ENCODE measurements at regions not wholly inside any gene's neighbourhood (a gene's known extent, or its start where the extent isn't known, plus 50 kb on each side); places are given as distances from the start of the nearest gene placed in this dataset.
A peak's percentile ranks its signal among the peaks of the same experiment; 100 is the strongest.

GRCh38 chrX:51404445-51404844 is 71.8 kb downstream of the NUDT10 start:
- H4K20me1 ChIP-seq (ENCODE audit: insufficient read depth, low read length), result no peaks in the 10 kb centered on the region
- H3K56ac ChIP-seq (ENCODE audit: extremely low read depth, insufficient read depth, low read length), result no peak overlapping the region
- H3K4me1 ChIP-seq (ENCODE audit: control insufficient read depth, insufficient read depth, low read length), result no peaks in the 10 kb centered on the region
- POLR2A ChIA-PET (ENCODE audit: unreplicated experiment), result no interaction called here
- no peaks in the 10 kb centered on the region for H3K79me1 ChIP-seq (ENCODE audit: low read depth in 1 of 2, low read length in 2 of 2)
- CTCF ChIA-PET, result no interaction called here
- H3K23ac ChIP-seq (ENCODE audit: low read depth, low read length), result no peak overlapping the region
- H3K27me3 ChIP-seq (ENCODE audit: control insufficient read depth, insufficient read depth, low read length), result no peaks in the 10 kb centered on the region; the same call in 1 of the 2 replicates
- in situ Hi-C loops (cut with MboI; ENCODE audit: low sequenced_read_pairs) (no loop called here), dilution Hi-C loops (cut with HindIII; ENCODE audit: low sequenced_read_pairs, unreplicated experiment) (no loop called here), intact Hi-C loops (cut with micrococcal nuclease) (no loop called here)
- no peak overlapping the region for H4K8ac ChIP-seq (ENCODE audit: low read depth in 2 of 2, low read length in 2 of 2)
- peaks cover 5% of the 10 kb centered on the region; the same call in 1 of the 2 replicates for H3K9me3 ChIP-seq (ENCODE audit: control insufficient read depth, insufficient read depth, low read length)
- H2AK9ac ChIP-seq (replicated peaks; ENCODE audit: low read depth, low read length, poor library complexity), result no peak overlapping the region
- no peaks in the 10 kb centered on the region for H3K9me1 ChIP-seq (ENCODE audit: insufficient read depth, low read length)
- no peak overlapping the region for H3K18ac ChIP-seq (ENCODE audit: low read depth, low read length)
- no peak overlapping the region for H4K91ac ChIP-seq (ENCODE audit: insufficient read depth, low read depth, low read length)
- H4K5ac ChIP-seq (ENCODE audit: low read depth, low read length), result no peak overlapping the region
- no peak overlapping the region for H2AK5ac ChIP-seq (ENCODE audit: low read depth, low read length)
- H2BK120ac ChIP-seq (ENCODE audit: low read depth, low read length), result no peak overlapping the region
- H2BK5ac ChIP-seq (ENCODE audit: low read depth, low read length, poor library complexity, severe bottlenecking), result no peak overlapping the region
- H3K27ac ChIP-seq (ENCODE audit: insufficient read depth, low read length), result no peak overlapping the region
- no peak overlapping the region for H2AFZ ChIP-seq (replicated peaks; ENCODE audit: low read length, poor library complexity)
- H3K4ac ChIP-seq (ENCODE audit: low read depth, low read length), result no peak overlapping the region
- no peak for DNase-seq
- no peak overlapping the region for H2BK20ac ChIP-seq (ENCODE audit: low read depth, low read length)
- no peak for ATAC-seq (ENCODE audit: low read depth)
- no peaks in the 10 kb centered on the region for H3K36me3 ChIP-seq (ENCODE audit: control insufficient read depth, insufficient read depth, low read length)
- BruUV-seq (replicated peaks), result no TSS peak
- no peak overlapping the region for H3K4me3 ChIP-seq (ENCODE audit: insufficient read depth, low read depth, low read length)
- TF ChIP-seq MAFK (IDR thresholded peaks at IDR 0.05; ENCODE audit: low read depth, low read length) (peak; percentile 51; the same call in 1 of the 2 replicates), USF2 (IDR thresholded peaks at IDR 0.05; ENCODE audit: low read depth, low read length) (no peak)
- no peak overlapping the region for H3K4me2 ChIP-seq (ENCODE audit: low read depth, low read length)
- no CpG with 5 or more reads among the region's 4 CpGs for WGBS, 2 experiments (ENCODE audit: extremely low coverage in 2 of 2, insufficient read length in 1 of 2)
- H2BK15ac ChIP-seq (ENCODE audit: low read depth, low read length), result no peak overlapping the region
- H3K14ac ChIP-seq (replicated peaks; ENCODE audit: low read depth, low read length), result no peak overlapping the region
- H3K9ac ChIP-seq (ENCODE audit: low read depth, low read length), result no peak overlapping the region
